ENCODE measurements at regions not wholly inside any gene's neighbourhood (a gene's known extent, or its start where the extent isn't known, plus 50 kb on each side); places are given as distances from the start of the nearest gene placed in this dataset.

GRCh38 chr5:42349163-42349562 lies 74.1 kb upstream of the GHR start:
- DNase-seq (ENCODE audit: low spot score): no peak

- DNase-seq (ENCODE audit: low spot score): no peak
Observed at GRCh38 chr5:42351956-42352355, 71.3 kb upstream of the GHR start.

- no peak for DNase-seq (ENCODE audit: low spot score)
Observed at GRCh38 chr5:42360056-42360455, 63.2 kb upstream of the GHR start.

- no peak for DNase-seq (ENCODE audit: low spot score)
Observed at GRCh38 chr5:42360616-42361314, 62.5 kb upstream of the GHR start.

- no peak for DNase-seq (ENCODE audit: low spot score)
Observed at GRCh38 chr5:42361315-42361688, 61.9 kb upstream of the GHR start.

- no peak for DNase-seq (ENCODE audit: low spot score)
Observed at GRCh38 chr5:42366051-42366450, 57.2 kb upstream of the GHR start.

Data from A172 (cell line).